OCI-LY7 (cell line): ENCODE measurements at regions not wholly inside any gene's neighbourhood (a gene's known extent, or its start where the extent isn't known, plus 50 kb on each side); places are given as distances from the start of the nearest gene placed in this dataset.

Source experiments
- EZH2phosphoT487 ChIP-seq: fragments of 200-600 bp; sonication (generic); IDR thresholded peaks from 2 replicates; pipeline ENCODE4 v1.6.1; 2018; ENCODE audit warnings: low read depth, borderline replicate concordance, mild to moderate bottlenecking, mixed run types, antibody characterized with exemption, low read length, moderate library complexity, mixed read lengths
- TF ChIP-seq, protein P1 (sequence below): fragments of 200-600 bp; sonication (generic); conservative IDR thresholded peaks from 2 replicates; pipeline ENCODE4 v1.5.1; 2014; ENCODE audit warnings: mild to moderate bottlenecking, antibody characterized with exemption, low read length, moderate library complexity, mixed read lengths

DNA sequence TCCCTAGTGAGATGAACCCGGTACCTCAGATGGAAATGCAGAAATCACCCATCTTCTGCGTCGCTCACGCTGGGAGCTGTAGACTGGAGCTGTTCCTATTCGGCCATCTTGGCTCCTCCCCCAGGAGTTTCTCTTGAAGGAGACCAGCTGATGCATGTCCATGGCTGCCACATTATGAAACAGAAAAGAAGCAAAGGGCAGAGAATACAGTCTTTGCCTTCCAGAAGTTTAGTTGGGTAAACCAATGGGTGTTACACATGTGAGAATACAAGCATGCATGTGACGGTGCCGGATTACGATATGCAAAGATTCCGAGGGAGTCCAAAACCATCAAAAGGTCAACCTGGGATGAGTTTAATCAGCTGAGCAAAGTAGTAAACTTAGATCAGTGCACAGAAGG, 151.6 kb downstream of the SEM1 start:
- TF ChIP-seq, protein P1, sequence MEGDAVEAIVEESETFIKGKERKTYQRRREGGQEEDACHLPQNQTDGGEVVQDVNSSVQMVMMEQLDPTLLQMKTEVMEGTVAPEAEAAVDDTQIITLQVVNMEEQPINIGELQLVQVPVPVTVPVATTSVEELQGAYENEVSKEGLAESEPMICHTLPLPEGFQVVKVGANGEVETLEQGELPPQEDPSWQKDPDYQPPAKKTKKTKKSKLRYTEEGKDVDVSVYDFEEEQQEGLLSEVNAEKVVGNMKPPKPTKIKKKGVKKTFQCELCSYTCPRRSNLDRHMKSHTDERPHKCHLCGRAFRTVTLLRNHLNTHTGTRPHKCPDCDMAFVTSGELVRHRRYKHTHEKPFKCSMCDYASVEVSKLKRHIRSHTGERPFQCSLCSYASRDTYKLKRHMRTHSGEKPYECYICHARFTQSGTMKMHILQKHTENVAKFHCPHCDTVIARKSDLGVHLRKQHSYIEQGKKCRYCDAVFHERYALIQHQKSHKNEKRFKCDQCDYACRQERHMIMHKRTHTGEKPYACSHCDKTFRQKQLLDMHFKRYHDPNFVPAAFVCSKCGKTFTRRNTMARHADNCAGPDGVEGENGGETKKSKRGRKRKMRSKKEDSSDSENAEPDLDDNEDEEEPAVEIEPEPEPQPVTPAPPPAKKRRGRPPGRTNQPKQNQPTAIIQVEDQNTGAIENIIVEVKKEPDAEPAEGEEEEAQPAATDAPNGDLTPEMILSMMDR: no peak
- TF ChIP-seq EZH2phosphoT487: no peak
